DOHH2 (cell line): ENCODE measurements at regions not wholly inside any gene's neighbourhood (a gene's known extent, or its start where the extent isn't known, plus 50 kb on each side); places are given as distances from the start of the nearest gene placed in this dataset.

Source experiments
- H3F3A ChIP-seq: fragments of 200-600 bp; sonication (generic), shearing (Covaris generic); 2 replicates; pipeline ENCODE4 v1.6.0; 2016; ENCODE audit warnings: antibody characterized with exemption, mild to moderate bottlenecking; ENCODE audit not compliant: control insufficient read depth, insufficient read depth
- H3K27ac ChIP-seq: fragments of 200-600 bp; sonication (generic); 2 replicates; pipeline ENCODE4 v1.5.1; 2014; ENCODE audit warnings: low read depth, mild to moderate bottlenecking, low read length, moderate library complexity
- H3K27me3 ChIP-seq: fragments of 200-600 bp; sonication (generic); 2 replicates; pipeline ENCODE4 v1.6.1; 2014; ENCODE audit warnings: mild to moderate bottlenecking, low read length, mixed read lengths; ENCODE audit not compliant: control insufficient read depth
- H3K36me3 ChIP-seq: fragments of 200-600 bp; sonication (generic); 2 replicates; pipeline ENCODE4 v1.6.1; 2014; ENCODE audit warnings: mild to moderate bottlenecking, low read length, moderate library complexity, mixed read lengths; ENCODE audit not compliant: control insufficient read depth
- H3K4me1 ChIP-seq: fragments of 200-600 bp; sonication (generic); 2 replicates; pipeline ENCODE4 v1.6.1; 2014; ENCODE audit warnings: mild to moderate bottlenecking, low read length, mixed read lengths; ENCODE audit not compliant: control insufficient read depth
- H3K4me2 ChIP-seq: fragments of 200-600 bp; sonication (generic); 2 replicates; pipeline ENCODE4 v1.6.0; 2014; ENCODE audit warnings: mild to moderate bottlenecking, low read length, moderate library complexity
- H3K4me3 ChIP-seq: fragments of 200-600 bp; sonication (generic); 2 replicates; pipeline ENCODE4 v1.5.1; 2014; ENCODE audit warnings: mild to moderate bottlenecking, low read length, mixed read lengths
- H3K79me2 ChIP-seq: fragments of 200-600 bp; sonication (generic); 2 replicates; pipeline ENCODE4 v1.6.1; 2014; ENCODE audit warnings: mild to moderate bottlenecking, low read length, mixed read lengths; ENCODE audit not compliant: control insufficient read depth
- H3K9me2 ChIP-seq: fragments of 200-600 bp; sonication (generic); replicated peaks from 2 replicates; pipeline ENCODE4 v1.6.1; 2014; ENCODE audit warnings: mild to moderate bottlenecking, low read length, mixed read lengths; ENCODE audit not compliant: control insufficient read depth
- H3K9me3 ChIP-seq: fragments of 200-600 bp; sonication (generic); 2 replicates; pipeline ENCODE4 v1.6.1; 2014; ENCODE audit warnings: antibody characterized with exemption, low read length, mixed read lengths; ENCODE audit not compliant: control insufficient read depth, insufficient read depth
- H4K20me1 ChIP-seq: fragments of 200-600 bp; sonication (generic); 2 replicates; pipeline ENCODE4 v1.6.0; 2014; ENCODE audit warnings: low read depth, mild to moderate bottlenecking, antibody characterized with exemption, low read length, moderate library complexity; ENCODE audit not compliant: control insufficient read depth, insufficient read depth
- EZH2phosphoT487 ChIP-seq: fragments of 200-600 bp; sonication (generic); IDR thresholded peaks from 2 replicates; pipeline ENCODE4 v1.6.1; 2017; ENCODE audit warnings: borderline replicate concordance, mild to moderate bottlenecking, antibody characterized with exemption, low read length, moderate library complexity, mixed read lengths
- TF ChIP-seq, protein P1 (sequence below): fragments of 200-600 bp; sonication (generic); IDR thresholded peaks from one replicate; pipeline ENCODE4 v1.5.1; 2014; ENCODE audit warnings: antibody characterized with exemption, mild to moderate bottlenecking, low read depth, low read length; ENCODE audit not compliant: poor library complexity, severe bottlenecking

DNA sequence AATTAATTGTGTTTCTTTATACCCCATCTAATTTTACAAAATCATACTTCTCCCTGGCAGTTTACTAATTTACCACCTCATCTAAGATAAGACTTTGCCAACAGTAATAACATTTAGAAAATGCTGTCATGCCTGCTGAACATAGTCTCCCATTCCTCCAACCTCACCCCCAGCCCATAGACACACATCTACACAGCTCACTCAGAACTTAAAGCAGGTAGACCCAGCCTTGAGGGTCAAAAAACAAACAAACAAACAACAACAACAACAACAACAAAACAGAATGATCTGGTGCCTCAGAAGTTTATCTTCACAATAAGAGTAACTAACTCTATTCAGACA lies 94.0 kb downstream of the ZC3H11B start:
- Histone ChIP-seq H3K4me1 (no peaks in the 10 kb centered on the region), H3K9me3 (no peaks in the 10 kb centered on the region), H3K36me3 (no peaks in the 10 kb centered on the region), H3K4me3 (no peak overlapping the region), H4K20me1 (no peaks in the 10 kb centered on the region), H3K79me2 (no peaks in the 10 kb centered on the region), H3K27me3 (no peaks in the 10 kb centered on the region), H3K27ac (no peak overlapping the region), H3K9me2 (no peaks in the 10 kb centered on the region), H3K4me2 (no peak overlapping the region), H3F3A (no peaks in the 10 kb centered on the region)
- no peak for TF ChIP-seq EZH2phosphoT487
- TF ChIP-seq, protein P1, sequence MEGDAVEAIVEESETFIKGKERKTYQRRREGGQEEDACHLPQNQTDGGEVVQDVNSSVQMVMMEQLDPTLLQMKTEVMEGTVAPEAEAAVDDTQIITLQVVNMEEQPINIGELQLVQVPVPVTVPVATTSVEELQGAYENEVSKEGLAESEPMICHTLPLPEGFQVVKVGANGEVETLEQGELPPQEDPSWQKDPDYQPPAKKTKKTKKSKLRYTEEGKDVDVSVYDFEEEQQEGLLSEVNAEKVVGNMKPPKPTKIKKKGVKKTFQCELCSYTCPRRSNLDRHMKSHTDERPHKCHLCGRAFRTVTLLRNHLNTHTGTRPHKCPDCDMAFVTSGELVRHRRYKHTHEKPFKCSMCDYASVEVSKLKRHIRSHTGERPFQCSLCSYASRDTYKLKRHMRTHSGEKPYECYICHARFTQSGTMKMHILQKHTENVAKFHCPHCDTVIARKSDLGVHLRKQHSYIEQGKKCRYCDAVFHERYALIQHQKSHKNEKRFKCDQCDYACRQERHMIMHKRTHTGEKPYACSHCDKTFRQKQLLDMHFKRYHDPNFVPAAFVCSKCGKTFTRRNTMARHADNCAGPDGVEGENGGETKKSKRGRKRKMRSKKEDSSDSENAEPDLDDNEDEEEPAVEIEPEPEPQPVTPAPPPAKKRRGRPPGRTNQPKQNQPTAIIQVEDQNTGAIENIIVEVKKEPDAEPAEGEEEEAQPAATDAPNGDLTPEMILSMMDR: no peak

DNA sequence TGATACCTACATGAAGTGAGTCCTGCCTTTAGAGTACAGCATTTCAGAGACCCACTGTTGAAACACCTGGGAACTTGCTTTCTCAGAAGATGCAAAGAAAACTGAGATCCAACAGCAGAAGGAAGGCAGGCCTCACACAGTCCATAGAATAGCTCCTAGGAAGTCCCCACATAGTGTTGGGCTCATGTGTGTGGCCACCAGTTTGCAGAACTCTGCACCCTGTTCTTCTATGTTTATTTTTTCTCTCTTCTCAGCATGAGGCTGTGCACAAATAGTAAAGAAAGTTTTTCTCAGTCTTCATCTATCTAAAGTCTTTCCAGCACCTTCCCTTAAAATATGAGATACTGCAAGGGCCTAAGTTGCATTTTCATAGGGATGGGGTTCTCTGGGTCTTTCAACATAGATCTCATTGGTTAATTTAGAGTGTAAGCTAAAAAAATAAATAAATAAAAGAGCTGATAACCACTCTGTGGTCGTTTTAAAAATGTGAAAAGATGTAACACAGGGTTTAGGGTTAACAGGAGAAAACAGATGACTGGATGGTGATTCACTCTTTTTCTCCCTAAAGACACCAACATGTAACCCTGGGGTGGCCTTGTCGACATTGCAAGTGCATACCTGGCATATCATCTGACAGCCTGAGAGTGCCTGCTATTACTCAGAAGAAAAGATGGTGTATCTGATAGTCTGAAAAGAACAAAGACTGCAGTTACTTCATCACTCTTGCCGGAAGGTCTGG lies 94.6 kb downstream of the ZC3H11B start:
- Histone ChIP-seq H4K20me1 (no peaks in the 10 kb centered on the region), H3K79me2 (no peaks in the 10 kb centered on the region), H3K4me1 (no peaks in the 10 kb centered on the region), H3K27ac (no peak overlapping the region), H3K4me2 (no peak overlapping the region), H3K36me3 (no peaks in the 10 kb centered on the region), H3K4me3 (no peak overlapping the region), H3K9me3 (no peaks in the 10 kb centered on the region), H3K27me3 (no peaks in the 10 kb centered on the region), H3F3A (no peaks in the 10 kb centered on the region), H3K9me2 (no peaks in the 10 kb centered on the region)
- no peak for TF ChIP-seq EZH2phosphoT487

- Histone ChIP-seq H3K4me2 (no peak overlapping the region), H3K79me2 (no peaks in the 10 kb centered on the region), H3K27me3 (no peaks in the 10 kb centered on the region), H3K36me3 (no peaks in the 10 kb centered on the region), H3K9me2 (no peaks in the 10 kb centered on the region), H3F3A (no peaks in the 10 kb centered on the region), H3K4me3 (no peak overlapping the region), H3K9me3 (no peaks in the 10 kb centered on the region), H4K20me1 (no peaks in the 10 kb centered on the region), H3K27ac (no peak overlapping the region), H3K4me1 (no peaks in the 10 kb centered on the region)
- TF ChIP-seq, protein P1: no peak
- no peak for TF ChIP-seq EZH2phosphoT487
Observed at GRCh38 chr1:219517031-219517430, 95.9 kb downstream of the ZC3H11B start.

DNA sequence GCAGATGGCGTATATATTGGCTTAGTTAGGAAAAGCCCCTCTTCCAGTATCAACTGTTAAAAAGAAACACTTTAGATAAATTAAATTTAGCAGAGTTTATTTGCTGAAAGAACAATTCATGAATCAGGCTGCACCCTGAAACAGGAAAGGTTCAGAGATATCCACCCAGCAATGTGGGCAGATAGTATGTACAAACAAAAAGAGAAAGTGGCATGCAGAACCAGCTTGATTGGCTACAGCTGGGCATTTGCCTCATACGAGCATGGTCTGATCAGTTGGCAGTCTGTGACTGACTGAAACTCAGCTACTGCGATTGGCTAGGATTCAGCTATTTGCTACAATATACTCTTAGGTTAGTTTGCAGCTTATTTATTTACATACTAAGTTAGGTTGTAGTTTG lies 98.2 kb downstream of the ZC3H11B start:
- TF ChIP-seq, protein P1: no peak
- no peak for TF ChIP-seq EZH2phosphoT487
- Histone ChIP-seq H4K20me1 (no peaks in the 10 kb centered on the region), H3K4me3 (no peak overlapping the region), H3K9me2 (no peaks in the 10 kb centered on the region), H3K9me3 (no peaks in the 10 kb centered on the region), H3F3A (no peaks in the 10 kb centered on the region), H3K4me1 (no peaks in the 10 kb centered on the region), H3K27me3 (no peaks in the 10 kb centered on the region), H3K36me3 (no peaks in the 10 kb centered on the region), H3K4me2 (no peak overlapping the region), H3K27ac (no peak overlapping the region), H3K79me2 (no peaks in the 10 kb centered on the region)
